Adrenal gland (tissue), 5 donors: ENCODE measurements at regions not wholly inside any gene's neighbourhood (a gene's known extent, or its start where the extent isn't known, plus 50 kb on each side); places are given as distances from the start of the nearest gene placed in this dataset.

ENCODE experiments used
- POLR2A ChIP-seq, 2 donors: fragments of 450-650 bp; IDR thresholded peaks; one replicate each; pipeline ENCODE4 v1.6.1; 2017; ENCODE audit warnings: antibody characterized with exemption in 2 of 2, mild to moderate bottlenecking in 2 of 2, moderate library complexity in 1 of 2
- TF ChIP-seq, protein P1 (sequence below), 6 experiments: fragments of 450-650 bp in 4 of 6; fragments of 200-600 bp in 2 of 6; sonication (generic) in 1 of 6; IDR thresholded peaks; 1 replicate in 5 of 6; 2 replicates in 1 of 6; pipeline versions ENCODE4 v1.5.1 to v1.8.0; 2016 to 2021; ENCODE audit warnings: antibody characterized with exemption in 6 of 6, mild to moderate bottlenecking in 2 of 6, moderate library complexity in 1 of 6
- donor health status: DM: no; HTN: no; CAD: no.

DNA sequence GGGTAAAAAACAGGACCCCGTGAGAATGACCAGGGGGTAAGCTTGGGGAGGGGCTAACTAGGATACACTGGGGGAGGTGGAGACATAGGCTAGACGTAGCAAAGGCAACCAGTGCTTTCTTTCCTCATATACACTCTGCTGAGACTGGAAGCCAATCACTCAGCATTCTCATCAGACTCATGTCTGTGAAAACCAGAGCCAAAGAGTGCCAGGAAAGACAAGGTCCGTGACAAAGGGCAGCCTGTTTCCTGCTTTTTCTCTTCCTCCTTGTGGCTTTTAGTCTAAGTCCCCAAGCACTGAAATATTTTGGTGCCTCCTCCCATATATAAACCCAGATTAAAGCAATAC is 97.9 kb upstream of the NEDD9 start:
- TF ChIP-seq, protein P1, sequence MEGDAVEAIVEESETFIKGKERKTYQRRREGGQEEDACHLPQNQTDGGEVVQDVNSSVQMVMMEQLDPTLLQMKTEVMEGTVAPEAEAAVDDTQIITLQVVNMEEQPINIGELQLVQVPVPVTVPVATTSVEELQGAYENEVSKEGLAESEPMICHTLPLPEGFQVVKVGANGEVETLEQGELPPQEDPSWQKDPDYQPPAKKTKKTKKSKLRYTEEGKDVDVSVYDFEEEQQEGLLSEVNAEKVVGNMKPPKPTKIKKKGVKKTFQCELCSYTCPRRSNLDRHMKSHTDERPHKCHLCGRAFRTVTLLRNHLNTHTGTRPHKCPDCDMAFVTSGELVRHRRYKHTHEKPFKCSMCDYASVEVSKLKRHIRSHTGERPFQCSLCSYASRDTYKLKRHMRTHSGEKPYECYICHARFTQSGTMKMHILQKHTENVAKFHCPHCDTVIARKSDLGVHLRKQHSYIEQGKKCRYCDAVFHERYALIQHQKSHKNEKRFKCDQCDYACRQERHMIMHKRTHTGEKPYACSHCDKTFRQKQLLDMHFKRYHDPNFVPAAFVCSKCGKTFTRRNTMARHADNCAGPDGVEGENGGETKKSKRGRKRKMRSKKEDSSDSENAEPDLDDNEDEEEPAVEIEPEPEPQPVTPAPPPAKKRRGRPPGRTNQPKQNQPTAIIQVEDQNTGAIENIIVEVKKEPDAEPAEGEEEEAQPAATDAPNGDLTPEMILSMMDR (IDR thresholded peaks at IDR 0.05), result no peak
- TF ChIP-seq POLR2A (IDR thresholded peaks at IDR 0.05), result no peak
